DND-41 (cell line): ENCODE measurements at regions not wholly inside any gene's neighbourhood (a gene's known extent, or its start where the extent isn't known, plus 50 kb on each side); places are given as distances from the start of the nearest gene placed in this dataset.
"Not testable (repeated sequence)": the region's sequence is repeated elsewhere in the genome, so short reads cannot be mapped to it uniquely, and the experiment has no call there.

Experiments used
- ATAC-seq: fragments of 200-7000 bp; cut with Tn5 transposase; 3 replicates; pipeline ENCODE4 v1.9.1; 2021; ENCODE audit warnings: low read depth; ENCODE audit not compliant: insufficient read depth
- DNase-seq: peaks from one replicate; pipeline ENCODE4 v3.0.0-alpha.2; 2020
- H2AFZ ChIP-seq: 2 replicates; pipeline ENCODE4 v1.6.0; 2012; ENCODE audit warnings: low read depth, low read length
- H3K27ac ChIP-seq: 2 replicates; pipeline ENCODE4 v1.5.1; 2012; ENCODE audit warnings: low read length, inconsistent platforms
- H3K27me3 ChIP-seq: fragments of 200-600 bp; sonication (generic); 2 replicates; pipeline ENCODE4 v1.6.0; 2012; ENCODE audit warnings: low read length, mild to moderate bottlenecking, inconsistent platforms; ENCODE audit not compliant: insufficient read depth, poor library complexity
- H3K36me3 ChIP-seq: 2 replicates; pipeline ENCODE4 v1.5.1; 2012; ENCODE audit warnings: low read length, inconsistent platforms; ENCODE audit not compliant: insufficient read depth
- H3K4me1 ChIP-seq: 2 replicates; pipeline ENCODE4 v1.5.1; 2012; ENCODE audit warnings: mild to moderate bottlenecking, low read length; ENCODE audit not compliant: insufficient read depth
- H3K4me2 ChIP-seq: 2 replicates; pipeline ENCODE4 v1.6.0; 2012; ENCODE audit warnings: mild to moderate bottlenecking, moderate library complexity, low read length, inconsistent platforms; ENCODE audit not compliant: insufficient read depth
- H3K4me3 ChIP-seq, 2 experiments: fragments of 200-600 bp in 1 of 2; shearing (Covaris generic) in 1 of 2; 2 replicates each; pipeline ENCODE4 v1.5.1; 2012 to 2016; ENCODE audit warnings: inconsistent platforms in 2 of 2, low read length in 2 of 2, mild to moderate bottlenecking in 2 of 2, low read depth in 1 of 2, moderate library complexity in 1 of 2
- H3K79me2 ChIP-seq: 2 replicates; pipeline ENCODE4 v1.6.0; 2012; ENCODE audit warnings: low read length, inconsistent platforms; ENCODE audit not compliant: insufficient read depth
- H3K9ac ChIP-seq: 2 replicates; pipeline ENCODE4 v1.6.0; 2012; ENCODE audit warnings: low read depth, mild to moderate bottlenecking, inconsistent platforms, low read length, moderate library complexity
- H3K9me3 ChIP-seq: 2 replicates; pipeline ENCODE4 v1.5.1; 2012; ENCODE audit warnings: low read length, moderate library complexity, mild to moderate bottlenecking, inconsistent platforms; ENCODE audit not compliant: insufficient read depth, severe bottlenecking
- H4K20me1 ChIP-seq: 2 replicates; pipeline ENCODE4 v1.6.0; 2012; ENCODE audit warnings: low read length; ENCODE audit not compliant: insufficient read depth
- EZH2 ChIP-seq: IDR thresholded peaks from 3 replicates; pipeline ENCODE4 v1.6.1; 2012; ENCODE audit warnings: borderline replicate concordance, low read depth, mild to moderate bottlenecking, moderate library complexity, low read length, inconsistent platforms; ENCODE audit not compliant: severe bottlenecking
- TF ChIP-seq, protein P1 (sequence below): IDR thresholded peaks from 2 replicates; pipeline ENCODE4 v1.5.1; 2012; ENCODE audit warnings: borderline replicate concordance, low read length, moderate library complexity, mild to moderate bottlenecking; ENCODE audit not compliant: poor library complexity, severe bottlenecking; ENCODE audit errors: extremely low read depth

DNA sequence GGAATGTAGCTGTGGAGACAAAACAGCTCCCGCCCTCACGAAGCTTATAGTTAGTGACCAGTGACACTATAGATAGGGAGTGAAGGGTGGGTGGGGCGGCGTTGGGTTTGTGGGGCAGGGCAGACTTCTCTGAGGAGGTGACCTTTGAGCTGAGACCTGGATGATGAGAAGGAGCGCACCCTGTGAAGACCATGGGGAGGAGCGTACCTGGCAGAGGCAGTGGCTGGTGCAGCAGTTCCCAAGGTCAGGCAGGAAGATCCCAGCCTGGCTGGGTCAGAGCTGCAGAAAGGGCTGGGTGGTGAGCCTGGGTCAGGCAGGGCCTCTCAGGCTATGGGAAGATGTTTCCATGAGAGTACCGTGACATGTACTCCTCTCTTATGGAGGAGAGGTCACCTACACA lies 135.0 kb upstream of the RCN1 start:
- Histone ChIP-seq H3K4me2 (no peak overlapping the region), H3K4me3 (no peak overlapping the region), H4K20me1 (no peaks in the 10 kb centered on the region), H3K27me3 (no peaks in the 10 kb centered on the region), H3K79me2 (no peaks in the 10 kb centered on the region), H3K27ac (no peak overlapping the region), H2AFZ (no peak overlapping the region), H3K36me3 (no peaks in the 10 kb centered on the region), H3K9ac (no peak overlapping the region), H3K4me1 (no peaks in the 10 kb centered on the region), H3K9me3 (no peaks in the 10 kb centered on the region)
- no peak for TF ChIP-seq EZH2
- TF ChIP-seq, protein P1, sequence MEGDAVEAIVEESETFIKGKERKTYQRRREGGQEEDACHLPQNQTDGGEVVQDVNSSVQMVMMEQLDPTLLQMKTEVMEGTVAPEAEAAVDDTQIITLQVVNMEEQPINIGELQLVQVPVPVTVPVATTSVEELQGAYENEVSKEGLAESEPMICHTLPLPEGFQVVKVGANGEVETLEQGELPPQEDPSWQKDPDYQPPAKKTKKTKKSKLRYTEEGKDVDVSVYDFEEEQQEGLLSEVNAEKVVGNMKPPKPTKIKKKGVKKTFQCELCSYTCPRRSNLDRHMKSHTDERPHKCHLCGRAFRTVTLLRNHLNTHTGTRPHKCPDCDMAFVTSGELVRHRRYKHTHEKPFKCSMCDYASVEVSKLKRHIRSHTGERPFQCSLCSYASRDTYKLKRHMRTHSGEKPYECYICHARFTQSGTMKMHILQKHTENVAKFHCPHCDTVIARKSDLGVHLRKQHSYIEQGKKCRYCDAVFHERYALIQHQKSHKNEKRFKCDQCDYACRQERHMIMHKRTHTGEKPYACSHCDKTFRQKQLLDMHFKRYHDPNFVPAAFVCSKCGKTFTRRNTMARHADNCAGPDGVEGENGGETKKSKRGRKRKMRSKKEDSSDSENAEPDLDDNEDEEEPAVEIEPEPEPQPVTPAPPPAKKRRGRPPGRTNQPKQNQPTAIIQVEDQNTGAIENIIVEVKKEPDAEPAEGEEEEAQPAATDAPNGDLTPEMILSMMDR: no peak
- DNase-seq: no peak
- ATAC-seq: no peak

GRCh38 chr11:31953803-31954327 lies 137.0 kb upstream of the RCN1 start:
- H2AFZ ChIP-seq: no peak overlapping the region
- TF ChIP-seq, protein P1: no peak
- TF ChIP-seq EZH2: no peak
- H3K4me1 ChIP-seq: no peaks in the 10 kb centered on the region
- no peak overlapping the region for H3K4me2 ChIP-seq
- H3K27ac ChIP-seq: no peak overlapping the region
- no peaks in the 10 kb centered on the region for H3K27me3 ChIP-seq
- no peak for ATAC-seq
- H3K9me3 ChIP-seq: no peaks in the 10 kb centered on the region
- no peak overlapping the region for H3K9ac ChIP-seq
- H3K36me3 ChIP-seq: no peaks in the 10 kb centered on the region
- no peaks in the 10 kb centered on the region for H4K20me1 ChIP-seq
- no peaks in the 10 kb centered on the region for H3K79me2 ChIP-seq
- no peak for DNase-seq
- no peak overlapping the region for H3K4me3 ChIP-seq

- DNase-seq, ATAC-seq: not testable (repeated sequence)
Observed at GRCh38 chr11:31949733-31950200, 138.6 kb upstream of the PAX6 start.

GRCh38 chr11:31947051-31947450 lies 135.9 kb upstream of the PAX6 start:
- H3K4me3 ChIP-seq: no peak overlapping the region
- H3K36me3 ChIP-seq: no peaks in the 10 kb centered on the region
- TF ChIP-seq, protein P1: no peak
- TF ChIP-seq EZH2: no peak
- no peaks in the 10 kb centered on the region for H3K4me1 ChIP-seq
- no peaks in the 10 kb centered on the region for H3K79me2 ChIP-seq
- H3K4me2 ChIP-seq: no peak overlapping the region
- no peak overlapping the region for H2AFZ ChIP-seq
- H3K27ac ChIP-seq: no peak overlapping the region
- H4K20me1 ChIP-seq: no peaks in the 10 kb centered on the region
- H3K27me3 ChIP-seq: peaks cover 2% of the 10 kb centered on the region
- DNase-seq (no peak), ATAC-seq (no peak)
- no peaks in the 10 kb centered on the region for H3K9me3 ChIP-seq
- H3K9ac ChIP-seq: no peak overlapping the region

More at GRCh38 chr11:31949733-31950200, 138.6 kb upstream of the PAX6 start:
- H3K36me3 ChIP-seq, H3K9me3 ChIP-seq, H3K27me3 ChIP-seq, H2AFZ ChIP-seq, H3K4me2 ChIP-seq, H3K27ac ChIP-seq, H3K79me2 ChIP-seq, H4K20me1 ChIP-seq, H3K9ac ChIP-seq, H3K4me1 ChIP-seq, H3K4me3 ChIP-seq: not testable (repeated sequence)
